ENCODE measurements at regions not wholly inside any gene's neighbourhood (a gene's known extent, or its start where the extent isn't known, plus 50 kb on each side); places are given as distances from the start of the nearest gene placed in this dataset.
A peak's percentile ranks its signal among the peaks of the same experiment; 100 is the strongest.

DNA sequence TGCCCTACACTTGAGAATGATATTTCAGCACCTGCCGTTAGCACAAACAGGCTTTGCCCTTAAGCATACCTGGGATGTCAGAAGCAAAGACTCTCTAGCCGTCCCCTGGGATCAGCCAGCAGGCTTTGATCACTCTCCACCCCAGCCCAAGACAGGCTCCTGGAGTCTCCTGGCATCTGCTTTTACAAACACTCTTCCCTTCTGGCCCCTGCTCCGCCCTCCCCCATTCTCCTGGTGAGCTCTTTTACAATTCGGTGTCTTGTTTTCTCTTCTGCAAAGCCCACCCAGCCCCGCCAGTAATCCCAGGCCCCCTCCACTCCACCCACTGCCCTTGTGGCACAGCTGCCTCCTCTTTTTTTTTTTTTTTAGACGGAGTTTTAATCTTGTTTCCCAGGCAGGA is 50.4 kb downstream of the KATNIP start:
- no peak for DNase-seq (ENCODE audit: low spot score)
- no peak for TF ChIP-seq CTCF (IDR thresholded peaks at IDR 0.05; ENCODE audit: extremely low read depth, missing control alignments)

DNA sequence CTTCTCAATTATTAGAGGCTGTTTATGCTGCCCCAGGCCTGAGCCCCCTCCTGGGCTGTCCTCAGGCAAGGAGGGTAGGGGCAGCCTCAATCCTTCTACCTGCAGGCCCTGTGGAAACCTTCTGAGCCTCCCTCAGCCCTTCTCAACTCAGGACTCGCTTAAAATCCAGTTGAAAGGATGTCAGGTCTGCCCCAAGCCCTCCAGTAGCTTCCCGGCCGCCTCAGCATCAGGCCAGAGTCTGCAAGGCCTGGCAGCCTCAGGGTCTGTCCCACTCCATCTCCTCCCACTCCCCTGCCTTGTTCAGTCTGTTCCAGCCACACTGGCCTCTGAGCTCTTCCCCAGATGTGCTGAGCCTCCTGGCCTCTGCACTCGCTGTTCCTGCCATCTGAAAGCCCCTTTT is 52.2 kb downstream of the KATNIP start:
- no peak for DNase-seq (ENCODE audit: low spot score)
- TF ChIP-seq CTCF (IDR thresholded peaks at IDR 0.05; ENCODE audit: extremely low read depth, missing control alignments): no peak

- peak; percentile 28 for TF ChIP-seq CTCF (IDR thresholded peaks at IDR 0.05; ENCODE audit: extremely low read depth, missing control alignments)
- DNase-seq (ENCODE audit: low spot score): peak; percentile 45
These were observed 55.7 kb downstream of the KATNIP start for GRCh38 chr16:27605500-27606106.

DNA sequence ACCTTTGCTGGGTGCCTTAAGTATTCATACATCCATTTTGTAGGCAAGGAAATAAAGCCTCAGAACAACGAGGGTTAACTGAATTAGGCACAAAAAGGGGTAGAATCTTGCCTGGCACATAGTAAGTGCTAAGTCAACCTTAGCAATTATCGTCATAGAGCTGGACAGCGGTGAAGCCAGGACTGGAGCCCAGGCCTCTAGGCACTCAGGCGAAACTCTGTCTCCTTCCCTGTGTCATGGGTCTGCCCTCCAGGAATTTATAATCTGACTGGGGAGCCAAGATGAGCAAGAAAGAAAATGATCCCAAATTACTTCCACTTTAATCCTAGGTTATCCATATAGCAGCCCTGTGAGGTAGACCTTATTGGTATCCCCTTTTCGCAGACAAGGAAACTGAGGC is 61.4 kb downstream of the KATNIP start:
- no peak for TF ChIP-seq CTCF (IDR thresholded peaks at IDR 0.05; ENCODE audit: extremely low read depth, missing control alignments)
- DNase-seq (ENCODE audit: low spot score): no peak

- no peak for TF ChIP-seq CTCF (IDR thresholded peaks at IDR 0.05; ENCODE audit: extremely low read depth, missing control alignments)
- no peak for DNase-seq (ENCODE audit: low spot score)
These were observed 63.4 kb downstream of the KATNIP start for GRCh38 chr16:27613238-27613791.

GRCh38 chr16:27617665-27618064 is 67.7 kb downstream of the KATNIP start:
- TF ChIP-seq CTCF (IDR thresholded peaks at IDR 0.05; ENCODE audit: extremely low read depth, missing control alignments): no peak
- DNase-seq (ENCODE audit: low spot score): no peak

DNA sequence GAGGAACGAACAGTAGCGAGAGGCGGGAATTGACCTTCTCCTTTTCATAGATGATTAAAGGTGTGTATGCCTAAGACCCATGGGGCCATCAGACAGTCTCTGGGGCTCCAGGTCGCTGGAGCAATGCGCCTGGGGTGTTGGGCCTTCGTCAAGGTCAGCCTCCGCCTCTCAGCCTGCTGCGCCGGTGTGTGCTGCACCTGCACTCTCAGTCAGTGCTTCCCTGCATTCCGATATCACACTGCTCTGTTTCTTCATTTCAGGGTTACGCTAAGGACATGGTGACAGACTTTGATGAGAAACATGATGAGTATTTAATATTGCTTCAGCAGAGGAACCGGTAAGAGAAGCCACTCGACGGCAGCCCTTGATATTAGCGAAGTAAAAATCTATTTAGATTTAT is 68.2 kb downstream of the KATNIP start:
- TF ChIP-seq CTCF (IDR thresholded peaks at IDR 0.05; ENCODE audit: extremely low read depth, missing control alignments): no peak
- no peak for DNase-seq (ENCODE audit: low spot score)
